ENCODE measurements at regions not wholly inside any gene's neighbourhood (a gene's known extent, or its start where the extent isn't known, plus 50 kb on each side); places are given as distances from the start of the nearest gene placed in this dataset.
"Not testable (repeated sequence)": the region's sequence is repeated elsewhere in the genome, so short reads cannot be mapped to it uniquely, and the experiment has no call there.

- H3K4me3 ChIP-seq; H3K27ac ChIP-seq; H3K9me3 ChIP-seq; FAIRE-seq; POLR2A ChIA-PET; H3K4me1 ChIP-seq; H3K4me2 ChIP-seq; DNase-seq (ENCODE audit: low read depth in 1 of 2, low spot score in 1 of 2); CTCF ChIA-PET; ATAC-seq: not testable (repeated sequence)
- no CpG with 5 or more reads among the region's 9 CpGs for WGBS (ENCODE audit: missing lambda C conversion rate)
Measured at GRCh38 chr15:21698620-21699019, 178.9 kb downstream of the POTEB start.

- FAIRE-seq; H3K9me3 ChIP-seq; H3K4me3 ChIP-seq; H3K27ac ChIP-seq; H3K4me2 ChIP-seq; H3K4me1 ChIP-seq; DNase-seq (ENCODE audit: low read depth in 1 of 2, low spot score in 1 of 2); CTCF ChIA-PET; POLR2A ChIA-PET: not testable (repeated sequence)
- WGBS (ENCODE audit: missing lambda C conversion rate), result no CpG with 5 or more reads among the region's 7 CpGs
- ATAC-seq, result peak; percentile 56 to 64; a peak in 3 of 6 replicates
Measured at GRCh38 chr15:21695089-21695488, 182.4 kb downstream of the POTEB start.

- H3K4me1 ChIP-seq; H3K4me2 ChIP-seq; CTCF ChIA-PET; H3K27ac ChIP-seq; FAIRE-seq; DNase-seq (ENCODE audit: low read depth in 1 of 2, low spot score in 1 of 2); ATAC-seq; H3K4me3 ChIP-seq; POLR2A ChIA-PET; H3K9me3 ChIP-seq: not testable (repeated sequence)
- WGBS (ENCODE audit: missing lambda C conversion rate), result no CpG with 5 or more reads among the region's 4 CpGs
Measured at GRCh38 chr15:21692471-21693102, 184.9 kb downstream of the POTEB start.

- H3K4me3 ChIP-seq; H3K4me1 ChIP-seq; H3K9me3 ChIP-seq; H3K27ac ChIP-seq; CTCF ChIA-PET; H3K4me2 ChIP-seq; DNase-seq (ENCODE audit: low read depth in 1 of 2, low spot score in 1 of 2); FAIRE-seq; POLR2A ChIA-PET: not testable (repeated sequence)
- WGBS (ENCODE audit: missing lambda C conversion rate), result no CpG with 5 or more reads among the region's 17 CpGs
- peak; percentile 97 to 98 for ATAC-seq
Measured at GRCh38 chr15:21656798-21657397, 216.6 kb upstream of the POTEB3 start.

- peak; percentile 68 to 69 for ATAC-seq
- CTCF ChIA-PET; H3K9me3 ChIP-seq; DNase-seq (ENCODE audit: low read depth in 1 of 2, low spot score in 1 of 2); H3K4me1 ChIP-seq; FAIRE-seq; H3K4me3 ChIP-seq; POLR2A ChIA-PET; H3K4me2 ChIP-seq; H3K27ac ChIP-seq: not testable (repeated sequence)
- WGBS (ENCODE audit: missing lambda C conversion rate), result 22% methylated on average over 1 of the region's 16 CpGs
Measured at GRCh38 chr15:21656114-21656746, 215.9 kb upstream of the POTEB3 start.

- H3K4me3 ChIP-seq; FAIRE-seq; DNase-seq (ENCODE audit: low read depth in 1 of 2, low spot score in 1 of 2); H3K4me2 ChIP-seq; H3K4me1 ChIP-seq; H3K27ac ChIP-seq; POLR2A ChIA-PET; H3K9me3 ChIP-seq; CTCF ChIA-PET; ATAC-seq: not testable (repeated sequence)
- 35% methylated on average over 4 of the region's 5 CpGs for WGBS (ENCODE audit: missing lambda C conversion rate)
Measured at GRCh38 chr15:21653707-21654106, 213.4 kb upstream of the POTEB3 start.

- POLR2A ChIA-PET; H3K9me3 ChIP-seq; H3K4me1 ChIP-seq; H3K4me2 ChIP-seq; H3K4me3 ChIP-seq; ATAC-seq; DNase-seq (ENCODE audit: low read depth in 1 of 2, low spot score in 1 of 2); H3K27ac ChIP-seq; CTCF ChIA-PET; FAIRE-seq: not testable (repeated sequence)
- WGBS (ENCODE audit: missing lambda C conversion rate), result 8% methylated on average over 2 of the region's 2 CpGs
Measured at GRCh38 chr15:21638770-21639169, 198.5 kb upstream of the POTEB3 start.

- FAIRE-seq; CTCF ChIA-PET; H3K27ac ChIP-seq; H3K9me3 ChIP-seq; POLR2A ChIA-PET; H3K4me1 ChIP-seq; H3K4me2 ChIP-seq; H3K4me3 ChIP-seq; DNase-seq (ENCODE audit: low read depth in 1 of 2, low spot score in 1 of 2); ATAC-seq: not testable (repeated sequence)
Measured at GRCh38 chr15:21626694-21627093, 186.4 kb upstream of the POTEB3 start.

GRCh38 chr15:21609223-21609622 lies 168.9 kb upstream of the POTEB3 start:
- CTCF ChIA-PET; H3K4me1 ChIP-seq; H3K27ac ChIP-seq; H3K4me3 ChIP-seq; H3K4me2 ChIP-seq; H3K9me3 ChIP-seq; ATAC-seq; DNase-seq (ENCODE audit: low read depth in 1 of 2, low spot score in 1 of 2); POLR2A ChIA-PET; FAIRE-seq: not testable (repeated sequence)
- 70% methylated on average over 1 of the region's 1 CpG for WGBS (ENCODE audit: missing lambda C conversion rate)

- H3K4me2 ChIP-seq; H3K27ac ChIP-seq; POLR2A ChIA-PET; CTCF ChIA-PET; DNase-seq (ENCODE audit: low read depth in 1 of 2, low spot score in 1 of 2); ATAC-seq; H3K4me1 ChIP-seq; FAIRE-seq; H3K4me3 ChIP-seq; H3K9me3 ChIP-seq: not testable (repeated sequence)
Measured at GRCh38 chr15:21565426-21565825, 125.1 kb upstream of the POTEB3 start.

GRCh38 chr15:21551809-21552208 lies 111.5 kb upstream of the POTEB3 start:
- H3K4me1 ChIP-seq; H3K4me2 ChIP-seq; CTCF ChIA-PET; H3K9me3 ChIP-seq; POLR2A ChIA-PET; FAIRE-seq; DNase-seq (ENCODE audit: low read depth in 1 of 2, low spot score in 1 of 2); H3K27ac ChIP-seq; H3K4me3 ChIP-seq: not testable (repeated sequence)
- WGBS (ENCODE audit: missing lambda C conversion rate), result no CpG with 5 or more reads among the region's 1 CpG
- ATAC-seq, result peak; percentile 34 to 71; a peak in 2 of 6 replicates

Data from A549 (cell line).